DOHH2 (cell line): ENCODE measurements at regions not wholly inside any gene's neighbourhood (a gene's known extent, or its start where the extent isn't known, plus 50 kb on each side); places are given as distances from the start of the nearest gene placed in this dataset.

Experiments used
- EZH2phosphoT487 ChIP-seq: fragments of 200-600 bp; sonication (generic); IDR thresholded peaks from 2 replicates; pipeline ENCODE4 v1.6.1; 2017; ENCODE audit warnings: borderline replicate concordance, mild to moderate bottlenecking, antibody characterized with exemption, low read length, moderate library complexity, mixed read lengths
- TF ChIP-seq, protein P1 (sequence below): fragments of 200-600 bp; sonication (generic); IDR thresholded peaks from one replicate; pipeline ENCODE4 v1.5.1; 2014; ENCODE audit warnings: antibody characterized with exemption, mild to moderate bottlenecking, low read depth, low read length; ENCODE audit not compliant: poor library complexity, severe bottlenecking

DNA sequence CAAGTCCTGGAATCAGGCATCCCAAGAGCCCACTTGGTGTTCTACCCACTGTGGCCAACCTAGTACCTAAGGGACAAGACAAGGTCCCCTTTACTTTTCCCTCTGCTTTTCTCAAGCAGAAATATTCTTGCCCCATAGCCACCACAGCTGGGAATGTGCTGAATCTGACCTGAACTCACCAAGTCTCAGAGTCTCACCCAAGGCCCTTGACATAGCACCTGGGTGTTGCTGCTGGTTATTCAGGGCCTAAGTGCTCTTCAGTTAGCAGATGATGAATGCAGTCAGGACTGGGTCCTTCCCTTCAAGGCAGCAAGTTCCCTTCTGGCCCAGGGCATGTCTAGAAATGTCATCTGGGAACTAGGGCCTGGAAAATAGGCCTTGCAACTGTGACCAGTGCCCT lies 201.8 kb upstream of the SERP2 start:
- TF ChIP-seq, protein P1, sequence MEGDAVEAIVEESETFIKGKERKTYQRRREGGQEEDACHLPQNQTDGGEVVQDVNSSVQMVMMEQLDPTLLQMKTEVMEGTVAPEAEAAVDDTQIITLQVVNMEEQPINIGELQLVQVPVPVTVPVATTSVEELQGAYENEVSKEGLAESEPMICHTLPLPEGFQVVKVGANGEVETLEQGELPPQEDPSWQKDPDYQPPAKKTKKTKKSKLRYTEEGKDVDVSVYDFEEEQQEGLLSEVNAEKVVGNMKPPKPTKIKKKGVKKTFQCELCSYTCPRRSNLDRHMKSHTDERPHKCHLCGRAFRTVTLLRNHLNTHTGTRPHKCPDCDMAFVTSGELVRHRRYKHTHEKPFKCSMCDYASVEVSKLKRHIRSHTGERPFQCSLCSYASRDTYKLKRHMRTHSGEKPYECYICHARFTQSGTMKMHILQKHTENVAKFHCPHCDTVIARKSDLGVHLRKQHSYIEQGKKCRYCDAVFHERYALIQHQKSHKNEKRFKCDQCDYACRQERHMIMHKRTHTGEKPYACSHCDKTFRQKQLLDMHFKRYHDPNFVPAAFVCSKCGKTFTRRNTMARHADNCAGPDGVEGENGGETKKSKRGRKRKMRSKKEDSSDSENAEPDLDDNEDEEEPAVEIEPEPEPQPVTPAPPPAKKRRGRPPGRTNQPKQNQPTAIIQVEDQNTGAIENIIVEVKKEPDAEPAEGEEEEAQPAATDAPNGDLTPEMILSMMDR, result no peak
- no peak for TF ChIP-seq EZH2phosphoT487
